HPDE6-E6E7 (cell line): ENCODE measurements at regions not wholly inside any gene's neighbourhood (a gene's known extent, or its start where the extent isn't known, plus 50 kb on each side); places are given as distances from the start of the nearest gene placed in this dataset.
"Not testable (repeated sequence)": the region's sequence is repeated elsewhere in the genome, so short reads cannot be mapped to it uniquely, and the experiment has no call there.

ENCODE experiments used
- DNase-seq: peaks from one replicate; pipeline ENCODE4 v3.0.0; 2011; ENCODE audit warnings: missing footprints; ENCODE audit errors: extremely low spot score

GRCh38 chr18:56443166-56443907 is 195.1 kb downstream of the TXNL1 start:
- DNase-seq: no peak

- DNase-seq: not testable (repeated sequence)
These were observed 199.9 kb downstream of the TXNL1 start for GRCh38 chr18:56438480-56438879.

GRCh38 chr18:56436651-56437050 is 201.7 kb downstream of the TXNL1 start:
- no peak for DNase-seq

- DNase-seq: no peak
These were observed 204.5 kb downstream of the TXNL1 start for GRCh38 chr18:56433919-56434318.

GRCh38 chr18:56431551-56431950 is 206.8 kb downstream of the TXNL1 start:
- peak; percentile 10 for DNase-seq

GRCh38 chr18:56423626-56424025 is 214.8 kb downstream of the TXNL1 start:
- DNase-seq: no peak

GRCh38 chr18:56421647-56422046 is 216.7 kb downstream of the TXNL1 start:
- no peak for DNase-seq

DNA sequence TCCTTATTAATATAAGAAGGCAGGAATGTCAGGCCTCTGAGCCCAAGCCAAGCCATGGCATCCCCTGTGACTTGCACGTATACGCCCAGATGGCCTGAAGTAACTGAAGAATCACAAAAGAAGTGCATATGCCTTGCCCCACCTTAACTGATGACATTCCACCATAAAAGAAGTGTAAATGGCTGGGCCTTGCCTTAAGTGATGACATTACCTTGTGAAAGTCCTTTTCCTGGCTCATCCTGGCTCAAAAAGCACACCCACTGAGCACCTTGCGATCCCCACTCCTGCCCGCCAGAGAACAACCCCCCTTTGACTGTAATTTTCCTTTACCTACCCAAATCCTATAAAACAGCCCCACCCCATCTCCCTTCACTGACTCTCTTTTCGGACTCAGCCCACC is 217.5 kb downstream of the TXNL1 start:
- not testable (repeated sequence) for DNase-seq

DNA sequence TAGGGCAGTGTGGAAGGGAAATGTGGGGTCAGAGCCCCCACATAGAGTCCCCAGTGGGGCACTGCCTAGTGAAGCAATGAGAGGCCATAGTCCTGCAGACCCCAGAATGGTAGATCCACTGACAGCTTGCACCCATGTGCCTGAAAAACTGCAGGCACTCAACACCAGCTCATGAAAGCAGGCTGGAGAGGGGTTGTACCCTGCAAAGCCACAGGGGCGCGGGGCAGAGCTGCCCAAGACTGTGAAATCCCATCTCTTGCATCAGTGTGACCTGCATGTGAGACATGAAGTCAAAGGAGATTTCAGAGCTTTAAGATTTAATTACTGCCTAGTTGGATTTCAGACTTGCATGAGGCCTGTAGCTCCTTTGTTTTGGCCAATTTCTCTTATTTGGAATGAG is 224.0 kb downstream of the TXNL1 start:
- DNase-seq: no peak

- no peak for DNase-seq
These were observed 224.5 kb downstream of the TXNL1 start for GRCh38 chr18:56413862-56414261.

- DNase-seq: no peak
These were observed 225.4 kb downstream of the TXNL1 start for GRCh38 chr18:56412951-56413350.

DNA sequence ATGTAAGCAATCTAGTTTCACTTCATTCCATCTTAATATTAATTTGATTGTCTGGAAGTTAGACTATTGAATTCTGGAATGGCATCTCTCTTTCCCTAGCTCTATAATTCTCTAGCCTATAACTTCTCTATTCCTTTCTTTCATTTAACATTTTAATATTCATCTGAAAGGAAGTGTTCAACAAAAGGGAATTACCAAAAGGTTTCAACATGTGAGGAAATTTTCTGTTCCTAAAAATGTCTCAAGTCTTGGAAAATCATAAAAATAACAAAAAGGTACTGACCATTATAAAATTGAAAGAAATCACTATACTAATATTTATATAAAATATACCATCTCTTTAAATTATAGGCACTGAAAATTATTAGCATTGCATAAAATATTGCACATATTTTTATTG is 228.7 kb downstream of the TXNL1 start:
- DNase-seq: no peak

GRCh38 chr18:56407646-56408180 is 230.7 kb downstream of the TXNL1 start:
- no peak for DNase-seq

GRCh38 chr18:56402872-56403516 is 235.4 kb downstream of the TXNL1 start:
- no peak for DNase-seq

DNA sequence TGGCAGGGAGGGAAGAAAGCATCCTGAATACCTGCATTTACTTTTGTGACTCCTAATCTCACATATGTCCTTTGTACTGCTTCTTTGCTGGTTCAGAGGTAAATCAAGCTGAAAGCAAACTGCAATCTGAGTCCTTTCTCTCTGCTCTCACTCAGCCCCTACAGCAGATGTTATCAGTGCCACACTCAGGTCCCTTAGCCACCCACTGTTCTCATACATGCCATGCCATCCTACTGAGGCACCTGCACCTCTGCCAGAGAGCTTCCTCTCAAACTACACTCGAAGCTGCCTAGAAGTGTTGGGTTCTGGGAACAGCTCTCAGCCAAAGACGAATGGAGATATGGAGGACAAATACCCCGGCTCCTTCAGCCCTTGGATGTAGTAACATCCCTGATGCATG is 244.5 kb downstream of the TXNL1 start:
- no peak for DNase-seq

DNA sequence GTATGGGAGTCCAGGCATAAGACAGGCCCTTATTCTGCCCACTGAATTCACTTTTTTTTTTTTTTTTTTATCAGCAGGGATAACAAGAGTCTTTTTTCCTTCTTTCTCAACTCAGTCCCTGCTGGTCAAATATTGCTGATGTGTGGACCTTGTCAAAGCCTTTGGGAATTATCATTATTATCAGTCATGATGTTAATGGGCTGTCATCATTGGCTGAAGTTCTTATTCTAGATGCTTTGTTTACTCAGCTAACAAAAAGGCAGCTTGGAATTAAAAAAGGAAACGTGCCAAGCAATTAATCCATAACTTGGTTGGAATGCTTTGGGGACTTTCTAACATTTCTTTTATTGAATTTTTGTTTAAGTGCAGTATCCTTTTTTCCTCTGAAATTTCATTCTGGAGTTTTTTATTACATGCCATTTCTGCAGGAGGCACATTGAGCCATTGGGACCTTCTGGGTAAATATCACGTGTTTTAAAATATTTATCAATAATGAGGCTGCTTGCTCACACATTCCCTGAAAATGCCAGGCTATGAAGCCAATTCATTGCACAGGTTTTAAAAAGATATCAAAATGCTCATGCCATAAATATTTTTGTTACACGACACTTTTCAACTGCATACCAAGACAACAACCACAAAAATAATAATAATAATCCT is 246.3 kb downstream of the TXNL1 start:
- DNase-seq: no peak

DNA sequence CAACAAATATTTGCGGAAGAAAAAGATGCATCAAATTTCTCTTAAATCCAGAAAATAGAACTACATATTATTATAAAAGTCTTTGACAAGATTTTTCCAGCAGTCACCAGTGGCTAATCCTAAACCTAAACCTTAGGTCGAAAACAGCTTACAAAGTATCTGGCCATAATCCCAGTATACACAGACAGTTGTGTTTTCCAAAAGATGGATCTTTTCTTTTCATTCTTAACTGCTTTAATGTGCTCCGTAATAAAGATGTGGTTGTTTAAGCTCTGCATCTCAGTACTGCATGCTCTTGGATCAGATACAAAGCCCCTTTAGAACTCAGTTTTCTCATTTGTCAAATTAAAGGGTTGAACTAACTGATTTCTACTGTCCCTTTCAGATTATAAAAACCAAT is 247.8 kb downstream of the TXNL1 start:
- DNase-seq: no peak

DNA sequence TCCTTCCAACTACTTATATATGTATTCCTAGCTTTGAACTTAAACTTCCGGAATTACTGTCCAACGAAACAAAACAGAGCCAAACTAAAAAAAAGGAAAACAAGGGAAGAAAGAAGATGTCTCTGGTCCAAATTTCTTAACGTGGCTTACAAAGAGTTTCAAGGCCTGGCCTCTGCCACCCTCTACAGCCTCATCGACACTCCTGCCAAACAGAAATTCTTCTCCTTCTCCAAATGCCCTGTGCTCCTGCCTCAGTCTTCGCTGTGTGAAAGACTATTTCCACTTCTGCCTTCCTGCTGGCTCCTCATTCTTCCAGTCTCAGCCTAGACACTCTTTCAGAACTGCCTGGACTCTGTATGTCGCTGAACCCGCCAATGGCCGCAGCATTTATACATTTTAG is 249.2 kb downstream of the TXNL1 start:
- DNase-seq: no peak

GRCh38 chr18:56388571-56388970 is 249.8 kb downstream of the TXNL1 start:
- no peak for DNase-seq

- no peak for DNase-seq
These were observed 251.5 kb downstream of the TXNL1 start for GRCh38 chr18:56386856-56387255.

- no peak for DNase-seq
These were observed 255.0 kb downstream of the TXNL1 start for GRCh38 chr18:56383349-56383748.

- no peak for DNase-seq
These were observed 255.9 kb downstream of the TXNL1 start for GRCh38 chr18:56382541-56382940.

GRCh38 chr18:56381196-56381595 is 257.2 kb downstream of the TXNL1 start:
- no peak for DNase-seq
